CD4-positive, alpha-beta T cell treated with Interferon gamma for 1 hour (primary cell): ENCODE measurements at regions not wholly inside any gene's neighbourhood (a gene's known extent, or its start where the extent isn't known, plus 50 kb on each side); places are given as distances from the start of the nearest gene placed in this dataset.

ENCODE experiments used
- DNase-seq: peaks from one replicate; pipeline ENCODE4 v3.0.0-alpha.2; 2020

GRCh38 chr7:155138204-155138603 is 68.1 kb downstream of the HTR5A start:
- DNase-seq: no peak

DNA sequence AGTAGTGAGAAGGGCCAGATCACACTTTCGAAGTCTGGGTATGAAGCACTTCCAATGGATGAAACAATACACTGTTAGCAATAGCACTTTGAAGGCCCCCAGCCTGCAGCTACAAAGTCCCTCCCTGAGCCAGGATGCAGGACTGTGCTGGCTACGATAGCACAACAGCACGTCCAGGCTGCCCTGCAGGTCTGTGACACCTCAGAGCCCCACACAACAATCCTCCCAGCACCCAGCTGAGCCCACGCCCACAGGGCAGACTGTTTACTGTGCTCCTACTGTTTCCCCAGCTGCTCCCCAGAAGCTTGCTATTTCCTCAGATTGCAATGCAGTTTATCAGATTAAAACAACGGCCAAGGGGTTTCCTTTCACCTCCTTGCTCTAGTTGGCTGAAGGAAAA is 71.4 kb downstream of the HTR5A start:
- no peak for DNase-seq

- no peak for DNase-seq
These were observed 73.3 kb downstream of the HTR5A start for GRCh38 chr7:155143381-155143780.

GRCh38 chr7:155144371-155144770 is 74.2 kb downstream of the HTR5A start:
- DNase-seq: no peak

DNA sequence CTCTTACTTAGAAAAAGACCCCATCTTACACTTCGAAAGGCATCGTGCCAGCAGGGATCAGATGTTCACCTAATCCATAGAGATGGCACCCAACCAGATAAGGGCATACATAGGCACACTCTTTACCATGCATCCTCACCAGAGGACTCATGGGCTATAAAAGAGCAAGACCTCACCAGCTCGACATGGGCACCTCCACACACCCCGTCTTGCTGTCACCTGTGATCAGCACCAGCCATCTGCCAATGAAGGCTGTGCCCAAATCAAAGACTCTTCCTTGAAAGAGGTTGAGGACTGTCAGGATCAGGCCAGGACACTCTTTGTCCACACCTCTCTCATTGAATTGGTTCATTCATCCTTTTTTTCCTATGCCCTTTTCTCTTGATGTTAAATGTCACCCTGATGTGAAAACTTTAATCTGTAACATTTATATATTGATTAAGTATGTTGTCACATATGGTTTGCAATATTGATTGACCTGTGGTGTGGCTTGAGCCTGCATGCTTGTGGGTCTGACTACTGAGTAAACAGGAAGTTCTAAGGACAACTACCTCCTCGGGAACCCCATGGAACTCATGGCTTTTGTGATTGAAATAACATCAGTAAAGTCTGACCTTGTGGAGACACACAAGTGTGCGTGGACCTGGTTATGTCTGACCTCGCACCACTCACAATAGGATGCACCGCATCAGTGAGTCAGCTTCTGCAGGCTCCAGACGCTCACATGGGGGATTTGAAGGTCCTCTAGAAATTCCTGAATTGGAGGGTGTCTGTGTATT is 75.5 kb downstream of the HTR5A start:
- no peak for DNase-seq

GRCh38 chr7:155147172-155147571 is 77.0 kb downstream of the HTR5A start:
- DNase-seq: no peak

GRCh38 chr7:155147624-155148023 is 77.5 kb downstream of the HTR5A start:
- DNase-seq: no peak

DNA sequence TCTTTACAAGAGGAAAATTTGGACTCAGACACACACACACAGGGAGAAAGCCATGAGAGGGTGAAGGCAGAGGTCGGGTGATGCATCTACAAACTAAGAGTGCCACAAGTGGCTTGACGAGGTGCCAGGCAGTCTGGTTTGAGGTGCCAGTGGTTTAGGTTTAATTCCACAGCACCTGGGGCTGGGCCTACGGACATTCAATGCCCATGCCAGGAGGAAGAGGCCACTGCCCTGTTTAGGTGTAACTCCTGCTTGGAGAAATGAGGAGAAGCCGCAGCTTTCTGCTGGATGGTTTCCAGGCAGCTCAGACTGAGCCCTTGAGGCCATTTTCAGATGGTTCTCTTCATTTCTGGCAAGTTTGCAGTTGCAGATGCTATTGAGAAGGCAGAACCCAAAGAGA is 83.6 kb downstream of the HTR5A start:
- no peak for DNase-seq

- no peak for DNase-seq
These were observed 84.5 kb downstream of the HTR5A start for GRCh38 chr7:155154586-155154985.

DNA sequence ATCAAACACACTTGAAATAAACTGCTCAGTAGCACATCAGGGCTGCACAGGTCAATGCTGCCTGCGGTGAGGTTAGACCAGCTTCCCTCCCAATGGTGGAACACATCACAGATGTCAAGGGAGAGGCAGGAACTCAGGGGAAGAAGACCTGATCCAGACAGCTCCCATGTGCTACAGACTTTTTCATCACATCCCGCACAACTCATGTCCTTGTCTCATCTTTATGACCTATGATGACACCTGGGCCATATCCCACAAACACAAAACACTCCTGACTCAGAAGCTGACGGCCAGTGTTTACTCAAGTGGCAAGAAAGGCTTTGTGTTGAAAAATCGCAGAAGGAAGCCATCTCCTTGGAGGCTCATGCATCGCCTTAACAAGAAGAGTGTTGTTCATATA is 91.6 kb downstream of the HTR5A start:
- DNase-seq: no peak

DNA sequence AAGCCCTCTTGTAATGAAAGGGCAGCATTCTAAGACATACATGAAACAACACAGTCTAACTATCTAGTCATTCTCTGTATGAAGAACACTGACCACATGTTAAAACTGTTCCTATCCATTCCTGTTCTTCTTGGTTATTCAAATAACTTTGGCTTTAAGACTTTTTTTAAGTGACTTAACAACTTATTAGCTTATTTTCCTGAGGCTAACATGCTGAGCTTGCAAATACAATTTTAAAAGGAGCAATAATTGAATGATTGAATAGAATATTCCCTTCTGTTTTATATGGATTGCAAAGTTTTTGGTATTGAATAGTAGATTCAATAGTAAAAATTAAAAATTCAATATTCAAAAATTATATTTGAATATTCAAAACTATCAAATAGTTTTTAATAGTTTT is 92.3 kb downstream of the HTR5A start:
- DNase-seq: no peak

DNA sequence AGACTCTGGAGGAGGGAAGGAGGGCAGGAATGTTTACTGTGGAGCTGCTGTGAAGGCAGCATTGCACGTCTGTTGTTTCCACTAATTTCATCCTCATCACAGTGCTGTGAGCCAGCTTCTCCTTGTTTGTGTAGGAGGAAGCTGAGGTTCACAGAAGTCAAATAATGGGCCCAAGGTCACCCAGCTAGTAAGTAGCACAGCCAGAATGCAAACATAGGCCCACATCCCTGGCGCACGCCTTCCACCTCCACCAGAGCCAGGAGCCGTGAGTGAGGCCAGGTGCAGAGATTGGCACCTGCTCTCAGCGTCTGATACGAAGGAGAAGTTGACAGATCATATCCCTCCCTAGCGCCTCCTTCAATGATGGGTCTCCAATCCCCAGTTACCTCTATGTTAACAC is 93.6 kb downstream of the HTR5A start:
- DNase-seq: no peak

- no peak for DNase-seq
These were observed 94.2 kb downstream of the HTR5A start for GRCh38 chr7:155164316-155164715.

DNA sequence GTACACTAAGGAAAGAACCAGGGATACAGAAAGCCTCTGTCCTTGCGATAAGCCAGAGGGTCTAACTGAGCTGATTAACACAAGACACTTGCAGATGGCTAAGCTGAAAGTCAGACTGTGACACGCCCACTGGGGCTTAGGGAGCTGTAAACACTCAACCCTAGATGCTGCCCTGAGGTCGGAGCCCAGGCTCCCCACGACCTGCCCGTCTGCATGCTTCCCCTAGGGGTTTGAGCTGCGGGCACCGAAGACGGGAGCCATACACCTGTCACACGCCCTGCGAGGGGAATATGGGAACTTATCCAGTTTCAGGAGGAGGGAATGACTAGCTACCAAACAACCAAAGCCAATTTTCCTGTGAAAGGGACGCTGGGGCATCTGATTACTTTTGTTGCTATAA is 96.0 kb downstream of the HTR5A start:
- no peak for DNase-seq

DNA sequence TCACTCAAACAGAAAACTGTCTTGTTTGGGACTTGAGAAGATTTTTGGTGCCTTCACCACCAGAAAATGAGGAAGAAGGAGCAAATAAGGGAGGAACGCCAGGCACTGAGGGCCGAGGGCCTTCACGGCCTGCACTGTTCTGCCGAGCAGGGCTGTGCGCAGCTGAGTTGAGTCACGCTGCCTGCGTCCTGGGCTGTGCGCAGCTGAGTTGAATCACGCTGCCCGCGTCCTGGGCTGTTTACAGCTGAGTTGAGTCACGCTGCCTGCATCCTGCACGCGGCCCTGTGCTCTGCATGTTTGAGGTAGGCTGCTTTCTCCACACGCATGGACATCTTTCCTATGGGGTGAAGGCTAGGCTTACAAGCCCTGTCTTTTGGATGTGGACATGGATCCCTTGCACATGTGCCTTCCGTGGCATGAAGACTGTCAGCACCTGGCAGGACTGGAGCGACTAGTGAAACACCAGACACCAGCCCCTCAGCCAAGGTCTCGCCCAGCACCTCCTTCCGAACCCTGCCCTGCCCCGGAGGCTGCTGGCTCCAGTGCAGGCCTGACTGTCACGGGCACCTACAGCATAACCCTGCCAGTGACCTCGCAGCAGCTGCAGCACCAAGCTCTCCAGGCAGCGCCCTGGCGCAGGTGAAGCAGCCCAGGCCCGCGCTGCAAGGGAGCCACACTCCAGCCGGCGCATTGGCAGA is 96.7 kb downstream of the HTR5A start:
- no peak for DNase-seq

DNA sequence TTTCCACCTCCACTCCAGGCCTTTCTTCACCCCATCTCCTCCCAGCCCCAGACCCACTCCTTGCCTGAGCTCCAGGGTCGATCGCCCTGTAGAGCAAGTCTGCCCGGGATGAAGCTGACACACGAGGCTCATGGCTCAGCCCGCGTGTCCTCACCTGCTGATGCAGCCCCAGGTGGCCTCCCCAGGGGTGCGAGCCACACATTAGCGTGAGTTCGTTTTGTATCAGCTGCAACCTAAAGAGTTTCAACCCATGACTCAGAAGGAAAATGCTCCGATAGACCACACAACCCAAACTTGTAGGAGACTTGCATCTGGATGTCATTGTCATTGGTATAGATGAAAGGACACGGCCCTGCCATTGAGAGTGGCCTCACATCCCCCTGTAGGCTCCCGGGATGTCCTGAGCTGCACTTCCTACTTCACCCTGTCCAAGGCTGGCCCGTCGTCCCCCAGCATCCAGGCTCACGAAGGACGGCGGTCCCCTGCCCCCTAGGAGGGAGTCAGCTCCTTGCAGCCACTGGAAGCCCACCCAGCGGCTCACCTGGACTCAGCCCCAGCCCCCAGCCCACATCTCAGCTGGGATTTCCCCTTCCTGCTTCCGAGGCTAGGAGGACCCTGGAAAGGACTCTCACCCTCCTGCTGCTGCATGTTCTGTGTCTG is 97.7 kb downstream of the HTR5A start:
- no peak for DNase-seq

- DNase-seq: no peak
These were observed 98.7 kb downstream of the HTR5A start for GRCh38 chr7:155168597-155169480.

DNA sequence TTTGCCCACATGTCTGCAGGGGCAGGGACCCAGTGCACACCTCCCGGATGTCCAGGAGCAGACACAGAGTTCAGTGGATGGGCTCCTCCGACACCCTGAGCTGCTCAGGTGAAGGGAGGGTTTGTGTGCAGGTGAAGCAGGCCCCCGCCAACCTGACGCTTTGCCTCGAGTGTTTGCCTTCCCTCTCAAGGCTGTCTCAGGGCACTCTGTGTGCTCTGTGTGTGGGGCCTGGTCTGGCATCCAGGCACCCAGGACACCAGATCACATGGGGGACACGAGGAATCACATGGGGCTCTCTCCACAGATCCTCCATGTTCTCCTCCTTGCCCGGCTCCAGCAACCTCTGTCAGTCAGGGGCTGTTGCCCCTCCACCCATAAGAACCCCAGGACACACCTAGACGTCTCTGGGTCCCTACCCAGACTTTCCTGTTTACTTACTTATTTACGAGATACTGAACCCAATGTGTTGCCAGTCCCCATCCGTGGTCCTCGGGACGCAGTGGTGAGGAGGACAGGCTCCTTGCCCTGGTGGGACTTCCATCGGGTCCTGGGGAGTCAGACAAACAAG is 99.5 kb downstream of the HTR5A start:
- no peak for DNase-seq

GRCh38 chr7:155170331-155170730 is 100.2 kb downstream of the HTR5A start:
- no peak for DNase-seq

- no peak for DNase-seq
These were observed 102.0 kb downstream of the HTR5A start for GRCh38 chr7:155172141-155172540.

GRCh38 chr7:155173905-155174304 is 103.8 kb downstream of the HTR5A start:
- DNase-seq: no peak

DNA sequence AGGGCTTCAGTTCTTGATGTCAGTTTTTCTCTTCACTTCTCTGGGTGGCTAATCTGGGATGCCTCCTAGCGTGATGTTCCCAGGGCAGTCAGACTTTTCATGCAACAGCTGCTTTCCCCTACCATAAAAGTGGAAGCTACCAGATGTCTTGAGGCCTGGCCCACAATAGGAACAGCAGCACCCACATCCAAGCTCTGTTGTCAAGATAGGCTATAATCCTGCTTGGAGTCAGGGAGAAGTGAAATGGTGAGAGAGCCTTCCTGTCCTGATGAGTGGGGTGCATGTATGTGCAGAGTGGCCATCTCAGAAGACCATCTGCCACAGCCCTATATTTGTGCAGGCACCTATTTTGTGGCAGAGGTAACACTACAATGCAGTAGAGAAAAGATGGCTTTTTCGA is 108.0 kb downstream of the HTR5A start:
- no peak for DNase-seq

DNA sequence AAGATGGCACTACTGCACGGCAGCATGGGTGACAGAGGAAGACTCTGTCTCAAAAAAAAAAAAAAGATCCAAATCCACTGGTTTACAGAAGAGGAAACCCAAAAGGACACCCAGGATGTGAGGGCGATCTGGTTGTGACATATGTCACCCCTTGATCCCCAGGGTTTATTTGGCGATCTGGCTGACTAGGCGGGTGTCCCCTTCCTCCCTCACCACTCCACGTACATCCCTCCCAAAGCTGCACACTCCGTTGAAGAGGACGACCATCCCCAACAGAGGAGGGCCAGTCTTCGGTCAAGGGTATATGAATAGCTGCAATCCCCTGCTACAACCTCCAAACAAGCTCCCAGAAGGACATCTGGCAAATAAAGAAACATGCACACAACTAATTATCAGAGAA is 111.6 kb downstream of the HTR5A start:
- DNase-seq: no peak
